Astrocyte (in vitro differentiated cells and primary cell): ENCODE measurements at regions not wholly inside any gene's neighbourhood (a gene's known extent, or its start where the extent isn't known, plus 50 kb on each side); places are given as distances from the start of the nearest gene placed in this dataset.

ENCODE experiments used
- DNase-seq: peaks from one replicate; pipeline ENCODE4 v3.0.0-alpha.2; 2010; ENCODE audit warnings: low read depth
- FAIRE-seq: peaks from 2 replicates; lab custom pipeline; 2011; peaks lifted over from hg19 to GRCh38; lab: Jason Lieb, UNC
- H2AFZ ChIP-seq: 2 replicates; pipeline ENCODE4 v1.6.0; 2012; ENCODE audit warnings: low read depth, low read length, inconsistent platforms
- H3K27ac ChIP-seq: 2 replicates; pipeline ENCODE4 v1.5.1; 2011; ENCODE audit warnings: low read depth, low read length, inconsistent platforms
- H3K27me3 ChIP-seq: 2 replicates; pipeline ENCODE4 v1.6.0; 2011; ENCODE audit warnings: low read length, inconsistent platforms; ENCODE audit not compliant: insufficient read depth
- H3K36me3 ChIP-seq: 2 replicates; pipeline ENCODE4 v1.5.1; 2011; ENCODE audit warnings: low read length, inconsistent platforms; ENCODE audit not compliant: insufficient read depth
- H3K4me1 ChIP-seq: 2 replicates; pipeline ENCODE4 v1.5.1; 2011; ENCODE audit warnings: low read length, inconsistent platforms; ENCODE audit not compliant: insufficient read depth
- H3K4me2 ChIP-seq: 2 replicates; pipeline ENCODE4 v1.6.0; 2012; ENCODE audit warnings: low read length, inconsistent platforms
- H3K4me3 ChIP-seq: 2 replicates; pipeline ENCODE4 v1.5.1; 2011; ENCODE audit warnings: low read depth, mild to moderate bottlenecking, low read length, inconsistent platforms; ENCODE audit not compliant: insufficient read depth
- H3K79me2 ChIP-seq: 2 replicates; pipeline ENCODE4 v1.6.0; 2012; ENCODE audit warnings: mild to moderate bottlenecking, low read length, inconsistent platforms; ENCODE audit not compliant: insufficient read depth
- H3K9ac ChIP-seq: 2 replicates; pipeline ENCODE4 v1.6.0; 2012; ENCODE audit warnings: mild to moderate bottlenecking, low read length, inconsistent platforms
- H3K9me3 ChIP-seq: 2 replicates; pipeline ENCODE4 v1.5.1; 2012; ENCODE audit warnings: low read depth, mild to moderate bottlenecking, low read length, inconsistent platforms; ENCODE audit not compliant: insufficient read depth
- H4K20me1 ChIP-seq: 2 replicates; pipeline ENCODE4 v1.6.0; 2012; ENCODE audit warnings: low read length, inconsistent platforms; ENCODE audit not compliant: insufficient read depth
- H3K27ac Mint-ChIP-seq: one replicate; pipeline ENCODE4 v1.8.0; 2021; ENCODE audit warnings: mild to moderate bottlenecking, mixed read lengths; ENCODE audit not compliant: unreplicated experiment
- H3K27me3 Mint-ChIP-seq: one replicate; pipeline ENCODE4 v1.8.0; 2021; ENCODE audit warnings: low read depth, mixed read lengths; ENCODE audit not compliant: unreplicated experiment
- H3K36me3 Mint-ChIP-seq: one replicate; pipeline ENCODE4 v1.8.0; 2021; ENCODE audit warnings: low read depth, mixed read lengths; ENCODE audit not compliant: unreplicated experiment
- H3K4me1 Mint-ChIP-seq: one replicate; pipeline ENCODE4 v1.8.0; 2021; ENCODE audit warnings: low read depth, mixed read lengths; ENCODE audit not compliant: unreplicated experiment
- H3K4me3 Mint-ChIP-seq: one replicate; pipeline ENCODE4 v1.8.0; 2021; ENCODE audit warnings: mild to moderate bottlenecking, moderate library complexity, mixed read lengths; ENCODE audit not compliant: unreplicated experiment
- H3K9me3 Mint-ChIP-seq: one replicate; pipeline ENCODE4 v1.8.0; 2021; ENCODE audit warnings: mild to moderate bottlenecking, mixed read lengths; ENCODE audit not compliant: unreplicated experiment
- EZH2 ChIP-seq: IDR thresholded peaks from 2 replicates; pipeline ENCODE4 v1.6.1; 2012; ENCODE audit warnings: mild to moderate bottlenecking, low read length, inconsistent platforms; ENCODE audit not compliant: insufficient read depth
- TF ChIP-seq, protein P1 (sequence below): IDR thresholded peaks from 2 replicates; pipeline ENCODE4 v1.5.1; 2011; ENCODE audit warnings: low read depth, mild to moderate bottlenecking, inconsistent platforms, low read length, moderate library complexity; ENCODE audit not compliant: insufficient read depth

DNA sequence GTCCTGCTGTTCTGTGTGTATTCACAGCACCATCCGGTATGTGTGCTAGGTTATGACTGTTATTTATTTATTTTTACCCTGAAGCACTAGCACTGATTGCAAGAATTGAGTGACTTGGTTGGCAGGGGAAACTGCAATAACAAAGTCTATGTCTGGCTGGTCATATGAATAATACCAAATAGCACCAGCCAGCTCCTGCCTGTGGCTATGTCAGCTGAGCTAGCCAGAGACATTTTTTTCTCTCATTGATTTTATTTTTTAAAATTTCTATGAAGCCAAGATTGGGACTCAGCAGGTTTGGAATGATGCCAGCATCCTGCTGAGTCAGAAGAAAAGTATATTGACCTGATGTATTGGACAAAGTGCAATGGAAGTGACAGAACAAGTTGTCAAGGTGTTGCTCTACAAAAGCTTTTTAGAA lies 188.5 kb upstream of the CDH2 start:
- DNase-seq: peak; percentile 51
- peak overlapping the region; percentile 68 for H3K27ac Mint-ChIP-seq
- Histone ChIP-seq H2AFZ (no peak overlapping the region), H3K27me3 (no peaks in the 10 kb centered on the region), H3K4me3 (no peak overlapping the region), H3K27ac (no peak overlapping the region), H3K4me1 (no peaks in the 10 kb centered on the region), H3K36me3 (no peaks in the 10 kb centered on the region), H4K20me1 (no peaks in the 10 kb centered on the region), H3K9me3 (no peaks in the 10 kb centered on the region), H3K9ac (no peak overlapping the region), H3K79me2 (no peaks in the 10 kb centered on the region), H3K4me2 (no peak overlapping the region)
- no peaks in the 10 kb centered on the region for H3K27me3 Mint-ChIP-seq
- peaks cover 3% of the 10 kb centered on the region for H3K9me3 Mint-ChIP-seq
- H3K4me3 Mint-ChIP-seq: no peak overlapping the region
- no peak for TF ChIP-seq EZH2
- TF ChIP-seq, protein P1, sequence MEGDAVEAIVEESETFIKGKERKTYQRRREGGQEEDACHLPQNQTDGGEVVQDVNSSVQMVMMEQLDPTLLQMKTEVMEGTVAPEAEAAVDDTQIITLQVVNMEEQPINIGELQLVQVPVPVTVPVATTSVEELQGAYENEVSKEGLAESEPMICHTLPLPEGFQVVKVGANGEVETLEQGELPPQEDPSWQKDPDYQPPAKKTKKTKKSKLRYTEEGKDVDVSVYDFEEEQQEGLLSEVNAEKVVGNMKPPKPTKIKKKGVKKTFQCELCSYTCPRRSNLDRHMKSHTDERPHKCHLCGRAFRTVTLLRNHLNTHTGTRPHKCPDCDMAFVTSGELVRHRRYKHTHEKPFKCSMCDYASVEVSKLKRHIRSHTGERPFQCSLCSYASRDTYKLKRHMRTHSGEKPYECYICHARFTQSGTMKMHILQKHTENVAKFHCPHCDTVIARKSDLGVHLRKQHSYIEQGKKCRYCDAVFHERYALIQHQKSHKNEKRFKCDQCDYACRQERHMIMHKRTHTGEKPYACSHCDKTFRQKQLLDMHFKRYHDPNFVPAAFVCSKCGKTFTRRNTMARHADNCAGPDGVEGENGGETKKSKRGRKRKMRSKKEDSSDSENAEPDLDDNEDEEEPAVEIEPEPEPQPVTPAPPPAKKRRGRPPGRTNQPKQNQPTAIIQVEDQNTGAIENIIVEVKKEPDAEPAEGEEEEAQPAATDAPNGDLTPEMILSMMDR: no peak
- peaks cover 4% of the 10 kb centered on the region for H3K4me1 Mint-ChIP-seq
- H3K36me3 Mint-ChIP-seq: no peaks in the 10 kb centered on the region
- FAIRE-seq: no peak

DNA sequence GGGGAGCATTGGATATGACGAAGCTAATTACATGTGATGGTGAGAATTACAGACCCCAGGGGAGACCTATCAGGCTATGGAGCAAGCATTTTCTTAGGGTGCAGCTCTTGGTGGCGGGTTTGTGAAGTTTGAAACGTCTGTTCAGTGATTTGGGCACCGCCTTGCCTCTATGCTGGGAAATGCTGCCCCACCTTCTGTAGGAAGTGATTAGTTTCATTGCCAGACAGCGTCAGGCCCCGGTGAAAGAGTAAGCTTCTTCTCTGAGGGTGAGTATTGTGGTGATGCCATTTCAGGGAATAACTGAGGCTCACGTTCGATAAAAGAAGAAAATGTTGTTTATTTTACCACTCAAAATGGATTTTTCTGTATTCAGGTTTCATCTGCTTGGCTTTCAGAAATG lies 186.2 kb upstream of the CDH2 start:
- no peaks in the 10 kb centered on the region for H3K4me1 ChIP-seq
- no peak overlapping the region for H3K4me2 ChIP-seq
- no peak for FAIRE-seq
- TF ChIP-seq, protein P1: no peak
- TF ChIP-seq EZH2: no peak
- no peaks in the 10 kb centered on the region for H3K36me3 ChIP-seq
- H3K9me3 ChIP-seq: no peaks in the 10 kb centered on the region
- Mint-ChIP-seq H3K27me3 (no peaks in the 10 kb centered on the region), H3K4me1 (peaks cover 4% of the 10 kb centered on the region), H3K27ac (no peak overlapping the region), H3K4me3 (no peak overlapping the region), H3K36me3 (no peaks in the 10 kb centered on the region), H3K9me3 (peaks cover 3% of the 10 kb centered on the region)
- no peaks in the 10 kb centered on the region for H3K79me2 ChIP-seq
- no peak overlapping the region for H3K4me3 ChIP-seq
- no peak overlapping the region for H3K27ac ChIP-seq
- no peak for DNase-seq
- no peaks in the 10 kb centered on the region for H3K27me3 ChIP-seq
- H3K9ac ChIP-seq: no peak overlapping the region
- no peak overlapping the region for H2AFZ ChIP-seq
- H4K20me1 ChIP-seq: no peaks in the 10 kb centered on the region

DNA sequence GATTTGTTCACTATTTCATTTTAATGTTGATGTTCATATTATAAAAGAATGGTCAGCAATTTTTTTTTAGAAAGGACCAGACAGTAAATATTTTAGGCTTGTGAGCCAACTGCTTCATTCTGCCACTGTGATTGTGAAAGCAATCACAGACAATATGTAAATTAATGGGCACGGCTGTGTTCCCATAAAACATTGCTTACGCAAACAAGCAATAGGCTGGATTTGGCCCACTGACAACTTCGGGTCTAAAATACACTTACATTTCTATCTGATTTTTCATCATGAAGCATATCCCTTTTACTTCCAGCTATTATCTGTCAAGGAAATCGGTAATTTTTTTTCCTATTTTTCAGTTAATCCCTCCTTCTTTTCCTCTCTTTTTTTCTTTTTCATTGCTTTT lies 182.2 kb upstream of the CDH2 start:
- no peak overlapping the region for H3K4me2 ChIP-seq
- no peak overlapping the region for H3K4me3 Mint-ChIP-seq
- no peaks in the 10 kb centered on the region for H3K27me3 Mint-ChIP-seq
- no peaks in the 10 kb centered on the region for H3K36me3 ChIP-seq
- H3K36me3 Mint-ChIP-seq: no peaks in the 10 kb centered on the region
- no peaks in the 10 kb centered on the region for H3K27me3 ChIP-seq
- no peaks in the 10 kb centered on the region for H3K4me1 ChIP-seq
- TF ChIP-seq, protein P1: no peak
- TF ChIP-seq EZH2: no peak
- no peak for FAIRE-seq
- no peaks in the 10 kb centered on the region for H3K9me3 ChIP-seq
- no peaks in the 10 kb centered on the region for H3K4me1 Mint-ChIP-seq
- H3K9me3 Mint-ChIP-seq: peaks cover 3% of the 10 kb centered on the region
- H3K27ac ChIP-seq: no peak overlapping the region
- no peak overlapping the region for H2AFZ ChIP-seq
- H4K20me1 ChIP-seq: no peaks in the 10 kb centered on the region
- H3K4me3 ChIP-seq: no peak overlapping the region
- no peaks in the 10 kb centered on the region for H3K79me2 ChIP-seq
- H3K27ac Mint-ChIP-seq: no peak overlapping the region
- no peak for DNase-seq
- H3K9ac ChIP-seq: no peak overlapping the region
